HEK293 (cell line): ENCODE measurements at regions not wholly inside any gene's neighbourhood (a gene's known extent, or its start where the extent isn't known, plus 50 kb on each side); places are given as distances from the start of the nearest gene placed in this dataset.

Source experiments
- CTCF ChIP-seq: fragments of 450-650 bp; formaldehyde crosslinking; IDR thresholded peaks from 2 replicates; pipeline ENCODE4 v1.5.1; 2016; ENCODE audit warnings: missing biosample characterization, missing genetic modification characterization
- ZBTB49 ChIP-seq: fragments of 450-650 bp; formaldehyde crosslinking; IDR thresholded peaks from 2 replicates; pipeline ENCODE4 v1.5.1; 2016; ENCODE audit warnings: missing biosample characterization, missing genetic modification characterization, low read depth
- ZNF121 ChIP-seq: fragments of 450-650 bp; formaldehyde crosslinking; IDR thresholded peaks from 2 replicates; pipeline ENCODE4 v1.5.1; 2016; ENCODE audit warnings: missing biosample characterization, missing genetic modification characterization
- ZNF133 ChIP-seq: fragments of 450-650 bp; formaldehyde crosslinking; IDR thresholded peaks from 2 replicates; pipeline ENCODE4 v1.5.1; 2016; ENCODE audit warnings: missing biosample characterization, missing genetic modification characterization
- ZNF146 ChIP-seq: fragments of 450-650 bp; formaldehyde crosslinking; IDR thresholded peaks from 2 replicates; pipeline ENCODE4 v1.5.1; 2016; ENCODE audit warnings: missing biosample characterization, missing genetic modification characterization
- ZNF174 ChIP-seq: fragments of 450-650 bp; formaldehyde crosslinking; IDR thresholded peaks from 2 replicates; pipeline ENCODE4 v1.5.0; 2017; ENCODE audit warnings: missing biosample characterization, mild to moderate bottlenecking, missing genetic modification characterization
- ZNF266 ChIP-seq: fragments of 450-650 bp; formaldehyde crosslinking; IDR thresholded peaks from 2 replicates; pipeline ENCODE4 v1.5.1; 2016; ENCODE audit warnings: missing biosample characterization, missing genetic modification characterization, low read depth
- ZNF350 ChIP-seq: fragments of 450-650 bp; formaldehyde crosslinking; IDR thresholded peaks from 2 replicates; pipeline ENCODE4 v1.5.0; 2017; ENCODE audit warnings: missing biosample characterization, mild to moderate bottlenecking, missing genetic modification characterization
- ZNF366 ChIP-seq: fragments of 450-650 bp; formaldehyde crosslinking; conservative IDR thresholded peaks from 2 replicates; pipeline ENCODE4 v1.5.1; 2016; ENCODE audit warnings: missing biosample characterization, missing genetic modification characterization
- ZNF398 ChIP-seq: fragments of 450-650 bp; formaldehyde crosslinking; IDR thresholded peaks from 2 replicates; pipeline ENCODE4 v1.5.1; 2017; ENCODE audit warnings: missing biosample characterization, missing genetic modification characterization
- ZNF558 ChIP-seq: fragments of 450-650 bp; formaldehyde crosslinking; IDR thresholded peaks from 2 replicates; pipeline ENCODE4 v1.5.1; 2016; ENCODE audit warnings: missing biosample characterization, missing genetic modification characterization
- ZNF600 ChIP-seq: fragments of 450-650 bp; formaldehyde crosslinking; IDR thresholded peaks from 2 replicates; pipeline ENCODE4 v1.5.1; 2016; ENCODE audit warnings: missing biosample characterization, missing genetic modification characterization
- ZNF777 ChIP-seq: fragments of 450-650 bp; formaldehyde crosslinking; IDR thresholded peaks from 2 replicates; pipeline ENCODE4 v1.5.1; 2017; ENCODE audit warnings: missing biosample characterization, missing genetic modification characterization, borderline replicate concordance
- ZNF791 ChIP-seq: fragments of 450-650 bp; formaldehyde crosslinking; IDR thresholded peaks from 2 replicates; pipeline ENCODE4 v1.5.1; 2016; ENCODE audit warnings: missing biosample characterization, missing genetic modification characterization

- TF ChIP-seq CTCF (tag by site-specific recombination) (no peak), ZNF350 (no peak), ZNF558 (no peak), ZNF146 (tag by site-specific recombination) (no peak), ZNF398 (tag by site-specific recombination) (no peak), ZNF266 (no peak), ZNF133 (no peak), ZNF174 (tag by site-specific recombination) (no peak), ZNF791 (tag by site-specific recombination) (no peak), ZNF777 (no peak), ZNF121 (no peak), ZNF366 (tag by site-specific recombination) (no peak), ZBTB49 (tag by site-specific recombination) (no peak), ZNF600 (tag by site-specific recombination) (no peak)
These were observed 139.6 kb upstream of the RGPD4 start for GRCh38 chr2:107687073-107687472.
